Type B pancreatic cell (in vitro differentiated cells): ENCODE measurements at regions not wholly inside any gene's neighbourhood (a gene's known extent, or its start where the extent isn't known, plus 50 kb on each side); places are given as distances from the start of the nearest gene placed in this dataset.
A peak's percentile ranks its signal among the peaks of the same experiment; 100 is the strongest.

Experiments used
- DNase-seq: peaks from one replicate; pipeline ENCODE4 v3.0.0; 2021; ENCODE audit warnings: mixed read lengths; ENCODE audit not compliant: unreplicated experiment; ENCODE audit errors: extremely low spot score
- H3K27ac Mint-ChIP-seq: 2 replicates; pipeline ENCODE4 v1.8.0; 2021; ENCODE audit warnings: mild to moderate bottlenecking, mixed read lengths
- H3K27me3 Mint-ChIP-seq: 2 replicates; pipeline ENCODE4 v1.8.0; 2021; ENCODE audit warnings: mixed read lengths
- H3K36me3 Mint-ChIP-seq: 2 replicates; pipeline ENCODE4 v1.8.0; 2021; ENCODE audit warnings: mixed read lengths
- H3K4me1 Mint-ChIP-seq: one replicate; pipeline ENCODE4 v1.8.0; 2021; ENCODE audit warnings: mixed read lengths; ENCODE audit not compliant: unreplicated experiment
- H3K4me3 Mint-ChIP-seq: 2 replicates; pipeline ENCODE4 v1.8.0; 2021; ENCODE audit warnings: mild to moderate bottlenecking, mixed read lengths
- H3K9me3 Mint-ChIP-seq: 2 replicates; pipeline ENCODE4 v1.8.0; 2021; ENCODE audit warnings: mixed read lengths
- TF ChIP-seq, protein P1 (sequence below): fragments of 200-600 bp; sonication (generic); conservative IDR thresholded peaks from 2 replicates; pipeline ENCODE4 v1.5.0; 2021; ENCODE audit warnings: antibody characterized with exemption, mild to moderate bottlenecking

DNA sequence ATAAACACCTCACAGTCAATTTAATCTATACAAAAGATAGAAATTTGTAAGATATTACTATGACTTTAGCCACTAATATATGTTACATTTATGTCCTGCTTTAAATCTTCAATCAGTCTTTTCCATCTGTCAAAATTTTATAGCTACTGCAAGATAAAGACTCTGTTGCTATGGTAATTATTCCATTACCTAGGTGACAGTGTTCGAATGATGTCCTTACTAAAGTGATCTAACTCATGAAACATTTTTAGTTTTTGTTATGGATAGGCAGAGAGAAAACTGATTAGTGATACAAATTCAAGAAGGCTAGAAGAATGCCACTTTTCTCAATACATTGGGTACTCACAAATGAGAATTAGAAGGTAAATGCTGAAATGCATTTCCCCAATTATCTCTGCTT, 359.9 kb upstream of the FSHR start:
- DNase-seq: no peak
- H3K27me3 Mint-ChIP-seq: no peaks in the 10 kb centered on the region
- TF ChIP-seq, protein P1, sequence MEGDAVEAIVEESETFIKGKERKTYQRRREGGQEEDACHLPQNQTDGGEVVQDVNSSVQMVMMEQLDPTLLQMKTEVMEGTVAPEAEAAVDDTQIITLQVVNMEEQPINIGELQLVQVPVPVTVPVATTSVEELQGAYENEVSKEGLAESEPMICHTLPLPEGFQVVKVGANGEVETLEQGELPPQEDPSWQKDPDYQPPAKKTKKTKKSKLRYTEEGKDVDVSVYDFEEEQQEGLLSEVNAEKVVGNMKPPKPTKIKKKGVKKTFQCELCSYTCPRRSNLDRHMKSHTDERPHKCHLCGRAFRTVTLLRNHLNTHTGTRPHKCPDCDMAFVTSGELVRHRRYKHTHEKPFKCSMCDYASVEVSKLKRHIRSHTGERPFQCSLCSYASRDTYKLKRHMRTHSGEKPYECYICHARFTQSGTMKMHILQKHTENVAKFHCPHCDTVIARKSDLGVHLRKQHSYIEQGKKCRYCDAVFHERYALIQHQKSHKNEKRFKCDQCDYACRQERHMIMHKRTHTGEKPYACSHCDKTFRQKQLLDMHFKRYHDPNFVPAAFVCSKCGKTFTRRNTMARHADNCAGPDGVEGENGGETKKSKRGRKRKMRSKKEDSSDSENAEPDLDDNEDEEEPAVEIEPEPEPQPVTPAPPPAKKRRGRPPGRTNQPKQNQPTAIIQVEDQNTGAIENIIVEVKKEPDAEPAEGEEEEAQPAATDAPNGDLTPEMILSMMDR: no peak
- H3K36me3 Mint-ChIP-seq: no peaks in the 10 kb centered on the region
- no peak overlapping the region for H3K27ac Mint-ChIP-seq
- no peak overlapping the region for H3K4me3 Mint-ChIP-seq
- H3K4me1 Mint-ChIP-seq: no peaks in the 10 kb centered on the region
- H3K9me3 Mint-ChIP-seq: no peaks in the 10 kb centered on the region

DNA sequence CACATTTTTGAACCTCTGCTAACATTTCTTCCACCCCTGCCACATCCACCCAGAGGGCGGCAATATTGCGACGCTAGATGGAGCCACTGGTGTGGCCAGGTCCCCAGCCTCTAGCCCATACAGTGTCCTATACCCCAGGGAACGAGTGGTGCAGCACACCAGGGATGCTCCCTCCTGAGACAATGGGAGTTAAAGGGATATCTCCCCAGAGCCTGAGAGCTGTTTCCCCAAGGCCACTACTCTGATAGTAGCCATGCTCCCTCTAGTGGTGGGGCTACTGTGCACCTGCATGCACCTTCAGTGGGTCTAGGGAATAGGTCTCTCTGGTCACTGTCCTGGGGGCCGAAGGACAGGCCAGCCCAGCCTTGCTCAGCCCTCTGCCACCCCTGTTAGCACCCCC, 336.4 kb upstream of the FSHR start:
- DNase-seq: no peak
- Mint-ChIP-seq H3K36me3 (no peaks in the 10 kb centered on the region), H3K9me3 (no peaks in the 10 kb centered on the region), H3K27ac (no peak overlapping the region), H3K4me1 (no peaks in the 10 kb centered on the region), H3K4me3 (no peak overlapping the region), H3K27me3 (no peaks in the 10 kb centered on the region)
- TF ChIP-seq, protein P1: peak; percentile 61

DNA sequence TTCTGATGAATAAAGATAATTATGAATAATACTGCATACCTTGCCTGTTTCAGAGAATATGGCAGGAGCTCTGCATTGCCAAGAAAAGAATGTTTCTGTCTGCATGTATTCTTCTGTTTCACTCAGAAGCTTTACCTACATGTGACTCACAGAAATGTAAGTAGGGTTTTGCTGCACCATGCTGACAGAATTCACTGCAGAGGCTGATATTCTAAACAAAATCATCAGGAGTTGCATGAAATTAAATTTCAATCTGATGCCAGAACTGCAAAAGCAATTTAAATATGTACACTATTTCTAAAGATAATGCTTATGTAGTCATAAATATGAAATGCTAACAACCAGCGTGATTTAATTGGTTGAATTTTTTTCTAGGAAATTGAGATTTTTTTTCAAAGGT, 332.8 kb upstream of the FSHR start:
- H3K27me3 Mint-ChIP-seq: no peaks in the 10 kb centered on the region
- DNase-seq: no peak
- no peaks in the 10 kb centered on the region for H3K4me1 Mint-ChIP-seq
- no peak overlapping the region for H3K27ac Mint-ChIP-seq
- TF ChIP-seq, protein P1: no peak
- no peak overlapping the region for H3K4me3 Mint-ChIP-seq
- no peaks in the 10 kb centered on the region for H3K36me3 Mint-ChIP-seq
- H3K9me3 Mint-ChIP-seq: no peaks in the 10 kb centered on the region

DNA sequence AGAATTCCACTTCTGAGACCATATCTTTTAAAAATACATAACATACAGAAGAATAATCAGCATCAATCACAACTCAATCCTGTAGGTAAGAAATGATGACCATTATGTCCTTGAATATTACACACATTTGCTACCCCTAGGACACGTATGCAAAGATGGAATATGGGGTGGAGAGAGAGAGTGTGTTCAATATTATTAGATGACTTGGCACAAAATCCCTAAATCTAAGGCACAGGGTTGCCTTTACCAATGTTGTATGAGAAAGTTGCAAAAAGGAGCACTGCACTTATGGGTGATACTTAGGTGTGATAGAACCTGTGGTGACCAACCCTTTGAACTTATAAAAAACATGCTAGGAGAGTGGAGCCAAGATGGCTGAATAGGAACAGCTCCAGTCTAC, 326.2 kb upstream of the FSHR start:
- Mint-ChIP-seq H3K27me3 (no peaks in the 10 kb centered on the region), H3K27ac (no peak overlapping the region), H3K4me3 (no peak overlapping the region), H3K4me1 (no peaks in the 10 kb centered on the region), H3K9me3 (no peaks in the 10 kb centered on the region), H3K36me3 (no peaks in the 10 kb centered on the region)
- no peak for DNase-seq
- TF ChIP-seq, protein P1: no peak

DNA sequence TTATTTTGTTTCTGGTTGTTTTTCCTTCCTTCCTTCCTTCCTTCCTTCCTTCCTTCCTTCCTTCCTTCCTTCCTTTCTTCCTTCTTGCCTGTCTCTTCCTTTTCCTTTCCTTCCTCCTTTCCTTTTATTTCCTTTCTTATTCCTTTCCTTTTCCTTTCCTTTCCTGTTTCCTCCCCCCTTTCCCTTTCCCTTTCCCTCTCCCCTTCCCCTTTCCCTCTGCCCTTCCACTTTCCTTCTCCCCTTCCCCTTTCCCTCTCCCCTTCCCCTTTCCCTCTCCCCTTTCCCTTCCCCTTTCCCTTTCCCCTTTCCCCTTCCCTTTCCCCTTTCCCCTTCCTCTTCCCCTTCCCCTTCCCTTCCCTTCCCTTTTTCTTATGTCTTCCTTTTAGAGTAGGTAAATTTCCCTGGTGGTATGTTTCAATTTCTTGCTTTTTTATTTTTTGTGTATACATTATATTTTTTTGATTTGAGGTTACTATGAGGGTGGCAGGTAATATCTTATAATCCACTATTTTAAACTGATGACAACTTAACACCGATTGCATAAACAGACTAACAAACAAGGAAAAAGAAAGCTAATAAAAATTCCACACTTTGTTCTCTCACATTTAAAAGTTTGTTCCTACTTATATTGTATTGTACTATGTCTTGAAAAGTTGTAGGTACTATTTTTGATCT, 311.0 kb upstream of the FSHR start:
- Mint-ChIP-seq H3K27me3 (no peaks in the 10 kb centered on the region), H3K4me1 (no peaks in the 10 kb centered on the region)

More for the DNA sequence above, 311.0 kb upstream of the FSHR start:
- Mint-ChIP-seq H3K27ac (no peak overlapping the region), H3K4me3 (no peak overlapping the region), H3K36me3 (no peaks in the 10 kb centered on the region), H3K9me3 (no peaks in the 10 kb centered on the region)
- no peak for DNase-seq
- TF ChIP-seq, protein P1: no peak
